Transverse colon (tissue), 4 donors: ENCODE measurements at regions not wholly inside any gene's neighbourhood (a gene's known extent, or its start where the extent isn't known, plus 50 kb on each side); places are given as distances from the start of the nearest gene placed in this dataset.
"Not testable (repeated sequence)": the region's sequence is repeated elsewhere in the genome, so short reads cannot be mapped to it uniquely, and the experiment has no call there.

ENCODE experiments used
- CTCF ChIP-seq, 5 experiments: fragments of 200-600 bp in 3 of 5; fragments of 450-650 bp in 2 of 5; sonication (generic) in 3 of 5; IDR thresholded peaks; 1 replicate in 2 of 5; 2 replicates in 3 of 5; pipeline ENCODE4 v1.5.1; 2016 to 2017; ENCODE audit warnings: antibody characterized with exemption in 5 of 5, inconsistent platforms in 3 of 5, mild to moderate bottlenecking in 2 of 5, moderate library complexity in 1 of 5
- EP300 ChIP-seq: sonication (generic); formaldehyde crosslinking; IDR thresholded peaks from one replicate; pipeline ENCODE4 v1.6.1; 2017; ENCODE audit warnings: antibody characterized with exemption, low read depth
- POLR2A ChIP-seq: fragments of 450-650 bp; IDR thresholded peaks from one replicate; pipeline ENCODE4 v1.6.1; 2016; ENCODE audit warnings: antibody characterized with exemption, mild to moderate bottlenecking, moderate library complexity
- POLR2AphosphoS5 ChIP-seq, 3 donors: sonication (generic); formaldehyde crosslinking; IDR thresholded peaks; one replicate each; pipeline ENCODE4 v1.6.1; 2016; ENCODE audit warnings: antibody characterized with exemption in 3 of 3

DNA sequence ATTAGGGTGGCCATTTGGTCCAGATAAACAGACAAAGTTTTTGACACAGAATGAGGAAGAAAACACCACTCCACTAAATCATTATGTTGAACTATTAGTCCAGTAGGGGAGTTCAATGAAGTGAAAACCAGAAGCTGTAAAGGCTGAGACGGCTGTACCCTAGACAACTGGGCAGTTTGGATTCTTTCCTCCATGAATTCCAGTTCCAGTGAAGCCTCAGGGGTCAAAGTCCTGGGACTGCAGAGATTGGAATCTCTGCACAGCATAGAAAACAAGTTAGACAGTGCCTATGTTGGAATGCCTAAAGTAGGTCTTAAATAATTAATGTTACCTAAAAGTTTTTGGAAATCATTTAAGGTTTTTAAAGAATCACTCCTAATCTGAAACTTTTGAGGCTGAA lies 86.5 kb upstream of the PGR start:
- TF ChIP-seq CTCF (IDR thresholded peaks at IDR 0.05); POLR2A; EP300; POLR2AphosphoS5 (IDR thresholded peaks at IDR 0.05): not testable (repeated sequence)
